ENCODE measurements at regions not wholly inside any gene's neighbourhood (a gene's known extent, or its start where the extent isn't known, plus 50 kb on each side); places are given as distances from the start of the nearest gene placed in this dataset.
A peak's percentile ranks its signal among the peaks of the same experiment; 100 is the strongest.

- H4K91ac ChIP-seq (ENCODE audit: low read length): no peak overlapping the region
- no peak overlapping the region for H3K23ac ChIP-seq (ENCODE audit: low read length in 2 of 2)
- H3K27me3 ChIP-seq (ENCODE audit: control insufficient read depth in 1 of 2, insufficient read depth in 1 of 2, low read length in 2 of 2): no peaks in the 10 kb centered on the region
- H2BK12ac ChIP-seq (ENCODE audit: low read length in 2 of 2): no peak overlapping the region
- H2BK120ac ChIP-seq (ENCODE audit: low read depth, low read length): no peak overlapping the region
- H4K8ac ChIP-seq (ENCODE audit: low read length): no peak overlapping the region
- no peaks in the 10 kb centered on the region for H3K79me1 ChIP-seq (replicated peaks; ENCODE audit: low read length, poor library complexity, severe bottlenecking)
- no peak overlapping the region for H2AK5ac ChIP-seq (ENCODE audit: low read length, severe bottlenecking)
- H3K4me1 ChIP-seq (ENCODE audit: control insufficient read depth, insufficient read depth, low read depth, low read length): no peaks in the 10 kb centered on the region
- H3K4me2 ChIP-seq (ENCODE audit: low read length, poor library complexity, severe bottlenecking): no peak overlapping the region
- H3K4me3 ChIP-seq (ENCODE audit: insufficient read depth in 1 of 2, low read depth in 1 of 2, low read length in 2 of 2): peak overlapping the region in 1 of 2 experiments; percentile 1
- H2BK15ac ChIP-seq (ENCODE audit: low read depth, poor library complexity, severe bottlenecking): no peak overlapping the region
- no peak overlapping the region for H2AFZ ChIP-seq (ENCODE audit: low read depth, low read length)
- H3K4ac ChIP-seq (ENCODE audit: low read depth in 1 of 2, low read length in 2 of 2): no peak overlapping the region
- no peak overlapping the region for H3K18ac ChIP-seq (ENCODE audit: low read depth in 1 of 2, low read length in 2 of 2)
- no peaks in the 10 kb centered on the region for H3K36me3 ChIP-seq (ENCODE audit: control insufficient read depth in 1 of 2, insufficient read depth in 2 of 2, low read depth in 1 of 2, low read length in 2 of 2)
- DNase-seq: no peak
- H3K27ac ChIP-seq (ENCODE audit: low read length, poor library complexity, severe bottlenecking): no peak overlapping the region
- no peak overlapping the region for H2BK5ac ChIP-seq (ENCODE audit: low read depth, low read length, poor library complexity, severe bottlenecking)
- no peak overlapping the region for H3K14ac ChIP-seq (ENCODE audit: low read length in 2 of 2)
- WGBS: no CpG with 5 or more reads among the region's 2 CpGs
- no peak overlapping the region for H3K9ac ChIP-seq (ENCODE audit: low read length)
- H3K9me3 ChIP-seq (ENCODE audit: control insufficient read depth, low read length): no peaks in the 10 kb centered on the region
These were observed 209.5 kb downstream of the PLOD2 start for GRCh38 chr3:145951441-145951840.

GRCh38 chr3:145952536-145952935 is 208.4 kb downstream of the PLOD2 start:
- H2AFZ ChIP-seq (ENCODE audit: low read depth, low read length): no peak overlapping the region
- H3K27ac ChIP-seq (ENCODE audit: low read length, poor library complexity, severe bottlenecking): no peak overlapping the region
- H2BK12ac ChIP-seq (ENCODE audit: low read length in 2 of 2): no peak overlapping the region
- no peaks in the 10 kb centered on the region for H3K79me1 ChIP-seq (replicated peaks; ENCODE audit: low read length, poor library complexity, severe bottlenecking)
- H3K9me3 ChIP-seq (ENCODE audit: control insufficient read depth, low read length): no peaks in the 10 kb centered on the region
- no peak overlapping the region for H4K8ac ChIP-seq (ENCODE audit: low read length)
- H2AK5ac ChIP-seq (ENCODE audit: low read length, severe bottlenecking): no peak overlapping the region
- peak; percentile 8 for DNase-seq
- no peak overlapping the region for H3K4me2 ChIP-seq (ENCODE audit: low read length, poor library complexity, severe bottlenecking)
- H2BK15ac ChIP-seq (ENCODE audit: low read depth, poor library complexity, severe bottlenecking): no peak overlapping the region
- H2BK5ac ChIP-seq (ENCODE audit: low read depth, low read length, poor library complexity, severe bottlenecking): no peak overlapping the region
- no peaks in the 10 kb centered on the region for H3K4me1 ChIP-seq (ENCODE audit: control insufficient read depth, insufficient read depth, low read depth, low read length)
- no peaks in the 10 kb centered on the region for H3K27me3 ChIP-seq (ENCODE audit: control insufficient read depth in 1 of 2, insufficient read depth in 1 of 2, low read length in 2 of 2)
- H4K91ac ChIP-seq (ENCODE audit: low read length): no peak overlapping the region
- no peak overlapping the region for H2BK120ac ChIP-seq (ENCODE audit: low read depth, low read length)
- peak overlapping the region in 1 of 2 experiments; percentile 21 for H3K4me3 ChIP-seq (ENCODE audit: insufficient read depth in 1 of 2, low read depth in 1 of 2, low read length in 2 of 2)
- H3K18ac ChIP-seq (ENCODE audit: low read depth in 1 of 2, low read length in 2 of 2): no peak overlapping the region
- H3K36me3 ChIP-seq (ENCODE audit: control insufficient read depth in 1 of 2, insufficient read depth in 2 of 2, low read depth in 1 of 2, low read length in 2 of 2): no peaks in the 10 kb centered on the region
- H3K4ac ChIP-seq (ENCODE audit: low read depth in 1 of 2, low read length in 2 of 2): no peak overlapping the region
- no peak overlapping the region for H3K23ac ChIP-seq (ENCODE audit: low read length in 2 of 2)
- H3K9ac ChIP-seq (ENCODE audit: low read length): peak overlapping the region; percentile 63
- WGBS: 94% methylated on average over 3 of the region's 4 CpGs
- H3K14ac ChIP-seq (ENCODE audit: low read length in 2 of 2): no peak overlapping the region

- Histone ChIP-seq H3K18ac (ENCODE audit: low read depth in 1 of 2, low read length in 2 of 2) (no peak overlapping the region), H4K91ac (ENCODE audit: low read length) (no peak overlapping the region), H3K4me1 (ENCODE audit: control insufficient read depth, insufficient read depth, low read depth, low read length) (no peaks in the 10 kb centered on the region), H3K79me1 (replicated peaks; ENCODE audit: low read length, poor library complexity, severe bottlenecking) (no peaks in the 10 kb centered on the region), H2AK5ac (ENCODE audit: low read length, severe bottlenecking) (no peak overlapping the region), H3K14ac (ENCODE audit: low read length in 2 of 2) (no peak overlapping the region), H4K8ac (ENCODE audit: low read length) (no peak overlapping the region), H2BK15ac (ENCODE audit: low read depth, poor library complexity, severe bottlenecking) (no peak overlapping the region), H2AFZ (ENCODE audit: low read depth, low read length) (no peak overlapping the region), H3K4ac (ENCODE audit: low read depth in 1 of 2, low read length in 2 of 2) (no peak overlapping the region), H2BK120ac (ENCODE audit: low read depth, low read length) (no peak overlapping the region), H3K27ac (ENCODE audit: low read length, poor library complexity, severe bottlenecking) (no peak overlapping the region), H3K36me3 (ENCODE audit: control insufficient read depth in 1 of 2, insufficient read depth in 2 of 2, low read depth in 1 of 2, low read length in 2 of 2) (no peaks in the 10 kb centered on the region), H3K9ac (ENCODE audit: low read length) (no peak overlapping the region), H3K4me3 (ENCODE audit: insufficient read depth in 1 of 2, low read depth in 1 of 2, low read length in 2 of 2) (no peak overlapping the region), H3K4me2 (ENCODE audit: low read length, poor library complexity, severe bottlenecking) (no peak overlapping the region), H3K9me3 (ENCODE audit: control insufficient read depth, low read length) (no peaks in the 10 kb centered on the region), H3K27me3 (ENCODE audit: control insufficient read depth in 1 of 2, insufficient read depth in 1 of 2, low read length in 2 of 2) (no peaks in the 10 kb centered on the region), H2BK5ac (ENCODE audit: low read depth, low read length, poor library complexity, severe bottlenecking) (no peak overlapping the region), H3K23ac (ENCODE audit: low read length in 2 of 2) (no peak overlapping the region), H2BK12ac (ENCODE audit: low read length in 2 of 2) (no peak overlapping the region)
- DNase-seq: no peak
- 100% methylated on average over 1 of the region's 3 CpGs for WGBS
These were observed 207.7 kb downstream of the PLOD2 start for GRCh38 chr3:145953316-145953715.

GRCh38 chr3:145959457-145960088 is 201.4 kb downstream of the PLOD2 start:
- no peak overlapping the region for H3K14ac ChIP-seq (ENCODE audit: low read length in 2 of 2)
- no peak overlapping the region for H3K4me2 ChIP-seq (ENCODE audit: low read length, poor library complexity, severe bottlenecking)
- H3K27ac ChIP-seq (ENCODE audit: low read length, poor library complexity, severe bottlenecking): no peak overlapping the region
- H3K23ac ChIP-seq (ENCODE audit: low read length in 2 of 2): no peak overlapping the region
- H2AFZ ChIP-seq (ENCODE audit: low read depth, low read length): no peak overlapping the region
- peak overlapping the region; percentile 25 for H3K9ac ChIP-seq (ENCODE audit: low read length)
- no peak overlapping the region for H4K91ac ChIP-seq (ENCODE audit: low read length)
- H3K18ac ChIP-seq (ENCODE audit: low read depth in 1 of 2, low read length in 2 of 2): no peak overlapping the region
- no peak overlapping the region for H4K8ac ChIP-seq (ENCODE audit: low read length)
- no peak overlapping the region for H2BK15ac ChIP-seq (ENCODE audit: low read depth, poor library complexity, severe bottlenecking)
- no peaks in the 10 kb centered on the region for H3K9me3 ChIP-seq (ENCODE audit: control insufficient read depth, low read length)
- WGBS: 93% methylated on average over 2 of the region's 2 CpGs
- H3K4ac ChIP-seq (ENCODE audit: low read depth in 1 of 2, low read length in 2 of 2): no peak overlapping the region
- DNase-seq: peak; percentile 21
- H2BK5ac ChIP-seq (ENCODE audit: low read depth, low read length, poor library complexity, severe bottlenecking): no peak overlapping the region
- no peak overlapping the region for H2BK12ac ChIP-seq (ENCODE audit: low read length in 2 of 2)
- H3K36me3 ChIP-seq (ENCODE audit: control insufficient read depth in 1 of 2, insufficient read depth in 2 of 2, low read depth in 1 of 2, low read length in 2 of 2): no peaks in the 10 kb centered on the region
- no peak overlapping the region for H2BK120ac ChIP-seq (ENCODE audit: low read depth, low read length)
- no peaks in the 10 kb centered on the region for H3K4me1 ChIP-seq (ENCODE audit: control insufficient read depth, insufficient read depth, low read depth, low read length)
- no peak overlapping the region for H2AK5ac ChIP-seq (ENCODE audit: low read length, severe bottlenecking)
- no peaks in the 10 kb centered on the region for H3K79me1 ChIP-seq (replicated peaks; ENCODE audit: low read length, poor library complexity, severe bottlenecking)
- H3K4me3 ChIP-seq (ENCODE audit: insufficient read depth in 1 of 2, low read depth in 1 of 2, low read length in 2 of 2): peak overlapping the region in 1 of 2 experiments; percentile 17
- no peaks in the 10 kb centered on the region for H3K27me3 ChIP-seq (ENCODE audit: control insufficient read depth in 1 of 2, insufficient read depth in 1 of 2, low read length in 2 of 2)
